Ovary (tissue), 7 donors: ENCODE measurements at regions not wholly inside any gene's neighbourhood (a gene's known extent, or its start where the extent isn't known, plus 50 kb on each side); places are given as distances from the start of the nearest gene placed in this dataset.
"Not testable (repeated sequence)": the region's sequence is repeated elsewhere in the genome, so short reads cannot be mapped to it uniquely, and the experiment has no call there.

Experiments
- DNase-seq, 5 donors: peaks; one replicate each; pipeline ENCODE4 v3.0.0-alpha.2; 2019 to 2020
- H3K27ac ChIP-seq, 2 donors: fragments of 200-600 bp; one replicate each; pipeline versions ENCODE4 v1.5.1 to v1.8.0; 2019 to 2022
- H3K27me3 ChIP-seq: fragments of 200-600 bp; one replicate; pipeline ENCODE4 v1.8.0; 2022
- H3K36me3 ChIP-seq: fragments of 200-600 bp; sonication (generic); one replicate; pipeline ENCODE4 v1.5.1; 2019
- H3K4me1 ChIP-seq: one replicate; pipeline ENCODE4 v1.8.1; 2013; ENCODE audit warnings: mild to moderate bottlenecking, moderate library complexity; ENCODE audit not compliant: insufficient read depth
- H3K4me3 ChIP-seq: fragments of 200-600 bp; sonication (generic); one replicate; pipeline ENCODE4 v1.5.1; 2017
- H3K9me3 ChIP-seq, 2 donors: fragments of 200-600 bp in 1 of 2; sonication (generic) in 1 of 2; one replicate each; pipeline versions ENCODE4 v1.5.1 to v1.8.1; 2013 to 2019; ENCODE audit warnings: mild to moderate bottlenecking in 1 of 2, moderate library complexity in 1 of 2
- CTCF ChIP-seq, 3 donors: fragments of 450-650 bp in 2 of 3; fragments of 200-600 bp in 1 of 3; IDR thresholded peaks; one replicate each; pipeline versions ENCODE4 v1.5.1 to v1.8.0; 2016 to 2022; ENCODE audit warnings: antibody characterized with exemption in 3 of 3, mild to moderate bottlenecking in 1 of 3
- EP300 ChIP-seq: sonication (generic); formaldehyde crosslinking; IDR thresholded peaks from one replicate; pipeline ENCODE4 v1.6.1; 2017; ENCODE audit warnings: antibody characterized with exemption
- POLR2A ChIP-seq: fragments of 450-650 bp; IDR thresholded peaks from one replicate; pipeline ENCODE4 v1.6.1; 2017; ENCODE audit warnings: antibody characterized with exemption, mild to moderate bottlenecking, moderate library complexity
- WGBS, 3 donors: extraction: QIAGEN DNeasy Blood & Tissue Kit in 1 of 3; methylation state at CpG; one replicate each; pipeline versions ENCODE4 v1.1.5 to v1.1.7; 2013 to 2017; 5-methylcytosine and 5-hydroxymethylcytosine counted together
- intact Hi-C, 4 donors: fragments of 100-400 bp; cut with DNase I; formaldehyde crosslinking; loops; one replicate each; pipeline versions ENCODE4 v1.11.0 to v1.15.1; 2022 to 2023
- donor health status: DM: no; HTN: no; CAD: no; lungs with moderate emphysema.
- donor health status: DM: no; HTN: no; CAD: no.
- donor health status: Bipolar disorder and iron deficiency.
- donor health status: DM: no; HTN: no; CAD: no.
- donor health status: DM: yes; HTN: yes; CAD: no.

- no peak for DNase-seq
- H3K4me3 ChIP-seq = no peak overlapping the region
- H3K4me1 ChIP-seq = no peaks in the 10 kb centered on the region
- WGBS, 3 donors = 74 to 90% (median 85%) methylated on average over 4 of the region's 4 CpGs
- no peaks in the 10 kb centered on the region for H3K9me3 ChIP-seq
- no peaks in the 10 kb centered on the region for H3K36me3 ChIP-seq
- no peak for TF ChIP-seq POLR2A
- no peak for TF ChIP-seq EP300
- no peak for TF ChIP-seq CTCF (IDR thresholded peaks at IDR 0.05)
- intact Hi-C loops = no loop called here
- H3K27me3 ChIP-seq = no peaks in the 10 kb centered on the region
- H3K27ac ChIP-seq = no peak overlapping the region
Measured at GRCh38 chr2:116987447-116987846, 827.0 kb upstream of the DDX18 start.

- Histone ChIP-seq H3K4me1 (no peaks in the 10 kb centered on the region), H3K4me3 (no peak overlapping the region), H3K9me3 (no peaks in the 10 kb centered on the region), H3K36me3 (no peaks in the 10 kb centered on the region), H3K27me3 (no peaks in the 10 kb centered on the region), H3K27ac (no peak overlapping the region)
- TF ChIP-seq POLR2A = no peak
- no peak for TF ChIP-seq EP300
- TF ChIP-seq CTCF (IDR thresholded peaks at IDR 0.05) = no peak
- intact Hi-C loops = no loop called here
- DNase-seq = no peak
Measured at GRCh38 chr2:116988303-116988702, 826.2 kb upstream of the DDX18 start.

GRCh38 chr2:117019357-117019756 is 795.1 kb upstream of the DDX18 start:
- intact Hi-C loops = no loop called here
- no peaks in the 10 kb centered on the region for H3K4me1 ChIP-seq
- TF ChIP-seq CTCF (IDR thresholded peaks at IDR 0.05) = no peak
- no peak for TF ChIP-seq EP300
- TF ChIP-seq POLR2A = no peak
- DNase-seq = no peak
- H3K36me3 ChIP-seq = no peaks in the 10 kb centered on the region
- no peaks in the 10 kb centered on the region for H3K27me3 ChIP-seq
- no peak overlapping the region for H3K27ac ChIP-seq
- no peak overlapping the region for H3K4me3 ChIP-seq
- H3K9me3 ChIP-seq = no peaks in the 10 kb centered on the region
- WGBS, 3 donors = 72 to 86% (median 85%) methylated on average over 1 of the region's 1 CpG

GRCh38 chr2:117027646-117028045 is 786.8 kb upstream of the DDX18 start:
- H3K4me1 ChIP-seq = no peaks in the 10 kb centered on the region
- H3K36me3 ChIP-seq = no peaks in the 10 kb centered on the region
- 82 to 92% (median 83%) methylated on average over 6 of the region's 6 CpGs for WGBS, 3 donors
- no peaks in the 10 kb centered on the region for H3K27me3 ChIP-seq
- intact Hi-C loops = no loop called here
- TF ChIP-seq CTCF (IDR thresholded peaks at IDR 0.05) = no peak
- no peak for TF ChIP-seq EP300
- TF ChIP-seq POLR2A = no peak
- no peak overlapping the region for H3K27ac ChIP-seq
- DNase-seq = no peak
- H3K9me3 ChIP-seq = no peaks in the 10 kb centered on the region
- no peak overlapping the region for H3K4me3 ChIP-seq

- H3K36me3 ChIP-seq, DNase-seq, H3K27ac ChIP-seq, H3K27me3 ChIP-seq, intact Hi-C loops, H3K9me3 ChIP-seq, H3K4me3 ChIP-seq, H3K4me1 ChIP-seq: not testable (repeated sequence)
- 91 to 94% (median 92%) methylated on average over 18 of the region's 18 CpGs for WGBS, 3 donors
Measured at GRCh38 chr2:117028708-117029107, 785.8 kb upstream of the DDX18 start.
